Right kidney (tissue), 1 donor: ENCODE measurements at regions not wholly inside any gene's neighbourhood (a gene's known extent, or its start where the extent isn't known, plus 50 kb on each side); places are given as distances from the start of the nearest gene placed in this dataset.

ENCODE experiments used
- DNase-seq: peaks from one replicate; pipeline ENCODE4 v3.0.0-alpha.2; 2016

DNA sequence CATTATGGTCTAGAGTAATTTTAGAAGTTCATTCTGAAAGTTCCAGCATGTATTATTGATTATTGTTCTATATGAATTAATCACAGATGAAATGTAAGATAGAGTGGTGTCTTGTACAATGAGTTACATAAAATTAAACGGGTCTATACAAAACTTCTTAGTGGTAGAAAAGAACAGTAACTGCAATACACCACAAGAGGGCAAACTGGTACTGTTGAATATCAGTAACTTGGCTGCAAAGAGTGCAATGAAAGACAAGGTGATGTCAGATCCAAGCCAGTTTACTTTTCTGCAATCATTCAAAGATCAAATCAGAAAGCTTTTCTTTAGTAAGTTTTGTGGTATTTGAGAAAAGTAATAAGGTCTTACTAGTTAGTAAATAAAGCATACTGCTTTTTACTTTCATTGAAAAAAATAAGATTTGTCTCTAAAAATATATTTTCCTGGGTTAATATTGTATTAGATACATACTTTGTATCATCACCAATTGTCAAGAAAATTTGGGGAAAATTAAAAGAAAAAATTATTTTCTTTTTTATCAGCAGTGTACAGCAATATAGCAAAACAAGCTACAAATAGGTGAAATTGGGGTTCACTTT is 66.4 kb upstream of the BTG3 start:
- DNase-seq, result no peak

DNA sequence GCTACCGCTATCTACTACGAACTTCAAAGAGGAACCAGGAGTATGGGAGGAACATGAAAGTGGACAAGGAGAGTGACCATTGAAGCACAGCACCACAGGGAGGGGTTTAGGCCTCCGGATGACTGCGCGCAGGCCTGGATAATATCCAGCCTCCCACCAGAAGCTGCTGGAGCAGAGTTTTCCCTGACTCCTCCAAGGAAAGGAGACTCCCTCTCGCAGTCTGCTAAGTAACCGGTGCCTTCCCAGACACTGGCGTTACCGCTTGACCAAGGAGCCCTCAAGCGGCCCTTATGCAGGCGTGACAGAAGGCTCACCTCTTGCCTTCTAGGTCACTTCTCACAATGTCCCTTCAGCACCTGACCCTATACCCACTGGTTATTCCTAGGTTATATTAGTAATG is 64.2 kb upstream of the BTG3 start:
- peak; percentile 22 for DNase-seq

DNA sequence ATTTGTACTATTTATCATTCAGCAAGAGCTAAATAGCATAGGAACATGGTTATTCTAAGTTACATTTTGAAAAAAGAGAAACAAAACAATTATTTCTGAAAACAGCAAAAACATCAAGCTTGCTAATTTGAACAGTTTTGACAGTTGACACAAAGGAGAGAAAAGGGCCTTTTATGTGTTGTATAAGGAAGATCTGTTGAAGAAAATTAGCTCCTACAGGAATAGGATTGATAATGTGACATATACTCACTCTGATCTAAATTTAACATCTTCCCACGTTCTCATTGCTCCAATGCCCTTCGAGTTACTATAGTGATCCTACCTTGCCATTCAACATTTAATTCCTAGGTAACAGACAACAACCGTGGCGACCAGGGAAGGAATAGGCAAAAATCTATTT is 61.4 kb upstream of the BTG3 start:
- DNase-seq, result no peak

DNA sequence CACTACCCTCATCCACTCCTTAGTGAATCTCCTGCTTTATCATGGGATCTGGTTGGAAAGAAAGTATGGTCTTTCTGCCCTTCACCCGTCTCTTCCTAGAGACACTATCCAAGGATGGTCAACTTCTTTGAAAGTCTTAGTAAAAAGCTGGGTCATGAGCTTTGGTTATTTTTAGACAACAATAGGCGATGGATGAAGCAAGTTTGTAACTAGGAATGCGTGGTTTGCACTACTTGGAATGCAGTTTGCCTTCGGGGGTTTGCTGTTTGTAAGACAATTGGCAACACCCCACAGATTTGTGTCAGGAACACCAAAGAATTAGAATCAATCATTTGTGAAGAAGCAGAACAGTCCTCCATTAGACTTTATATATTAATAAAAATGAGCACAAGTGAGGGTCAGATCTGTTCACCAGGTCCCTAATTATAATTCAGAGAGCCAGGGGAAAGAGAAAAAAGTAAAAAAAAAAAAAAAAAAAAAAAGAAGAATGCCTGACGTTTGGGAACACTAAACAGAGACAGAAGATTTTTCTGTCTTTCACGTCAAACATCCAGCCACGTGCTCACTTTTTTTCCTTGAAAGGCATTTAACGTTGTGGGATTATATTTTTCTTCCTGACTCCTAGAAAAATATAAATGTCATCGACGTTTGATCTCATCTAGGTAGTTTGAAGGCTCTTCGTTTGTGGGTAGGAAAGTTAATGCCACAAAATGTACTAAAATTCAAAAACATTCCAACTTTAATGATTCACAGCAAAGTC is 60.7 kb upstream of the BTG3 start:
- DNase-seq, result no peak

DNA sequence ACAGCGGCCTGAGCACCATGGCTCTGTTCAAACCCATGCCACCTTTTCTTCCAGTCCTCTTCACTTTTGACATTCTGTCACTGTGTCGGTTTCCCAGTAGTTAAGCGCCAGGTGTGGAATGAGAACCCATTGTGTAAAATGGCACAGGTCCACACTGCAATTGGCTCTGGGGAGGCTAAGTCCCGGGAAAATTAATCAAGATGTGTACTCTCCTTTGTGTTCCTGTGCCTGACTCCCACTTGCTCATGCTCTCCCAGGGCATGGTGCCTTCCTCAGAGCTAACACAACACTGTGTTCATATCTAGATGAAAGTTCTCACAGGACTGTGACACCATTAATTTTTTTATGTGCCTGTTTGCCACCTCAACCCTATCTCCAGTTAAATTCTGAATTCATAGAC is 59.0 kb upstream of the BTG3 start:
- no peak for DNase-seq

DNA sequence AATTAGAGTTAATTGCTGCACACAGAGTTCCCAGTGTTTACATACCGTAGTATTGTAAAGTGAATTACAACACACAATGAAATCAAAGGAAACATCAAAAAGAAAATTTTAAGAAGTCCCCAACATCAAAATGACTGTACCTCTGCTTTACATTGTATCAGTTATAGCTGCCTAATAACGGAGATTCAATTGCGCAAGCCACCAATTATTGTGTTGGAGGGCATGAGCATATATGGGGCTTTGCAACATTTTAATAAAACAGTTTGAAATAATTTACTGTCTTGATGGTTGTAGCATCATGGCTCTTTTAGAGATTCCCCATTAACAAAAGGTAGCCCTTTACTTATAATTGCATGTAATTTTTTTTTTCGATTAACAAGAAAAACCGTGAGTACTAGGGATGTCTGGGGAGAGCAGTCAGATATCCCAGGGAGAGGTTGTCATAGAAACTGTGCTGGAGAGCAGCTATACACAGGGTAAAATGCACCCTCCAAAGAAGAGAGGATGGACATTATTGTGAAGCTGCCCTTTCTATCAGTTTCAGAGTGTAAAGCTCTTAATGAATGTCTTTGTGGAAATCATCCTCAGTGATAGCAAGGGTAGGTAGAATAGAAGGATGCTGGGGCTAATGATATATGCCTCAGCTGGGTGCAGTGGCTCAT is 55.9 kb upstream of the BTG3 start:
- DNase-seq, result no peak

DNA sequence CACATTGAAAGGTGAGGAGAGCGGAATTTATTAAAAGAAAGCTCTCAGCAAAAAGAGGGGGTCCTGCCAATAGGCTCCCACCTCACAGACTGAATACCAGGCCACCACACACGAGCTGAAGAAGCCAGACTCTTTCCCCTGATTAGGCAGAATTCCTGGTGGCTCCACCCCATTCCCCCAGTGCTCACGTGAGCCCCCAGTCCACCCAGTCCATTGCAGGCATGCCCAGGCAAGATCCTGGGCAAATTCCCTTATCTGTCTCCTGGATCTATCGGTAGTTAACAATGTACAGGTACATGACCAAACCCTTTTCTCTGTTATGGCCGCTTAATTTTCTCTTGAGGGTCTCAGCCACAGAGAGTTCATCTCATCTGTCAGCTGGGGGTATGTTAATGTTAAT is 54.6 kb upstream of the BTG3 start:
- no peak for DNase-seq
